Islet of Langerhans (tissue), 1 donor: ENCODE measurements at regions not wholly inside any gene's neighbourhood (a gene's known extent, or its start where the extent isn't known, plus 50 kb on each side); places are given as distances from the start of the nearest gene placed in this dataset.

Experiments used
- FAIRE-seq: peaks from one replicate; lab custom pipeline; 2011; peaks lifted over from hg19 to GRCh38; lab: Jason Lieb, UNC

DNA sequence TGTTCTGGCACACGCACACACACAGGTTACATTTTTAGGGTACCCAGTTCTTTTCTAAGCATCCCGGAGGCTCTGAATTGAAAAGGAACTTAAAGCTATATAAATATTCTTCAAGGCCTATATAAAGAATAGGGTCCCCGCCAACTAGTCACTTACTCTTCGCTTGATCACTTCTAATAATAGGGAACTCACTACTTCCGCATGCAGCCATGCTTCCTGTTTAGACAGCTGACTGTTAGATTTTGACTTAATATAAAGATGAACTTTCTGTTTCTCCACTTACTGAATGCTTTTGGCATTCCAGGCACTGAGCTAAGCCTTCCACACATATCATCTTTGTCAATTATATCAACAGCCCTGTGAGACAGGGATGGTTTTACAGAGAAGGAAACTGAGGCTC is 259.6 kb downstream of the TSHZ3 start:
- FAIRE-seq: no peak

DNA sequence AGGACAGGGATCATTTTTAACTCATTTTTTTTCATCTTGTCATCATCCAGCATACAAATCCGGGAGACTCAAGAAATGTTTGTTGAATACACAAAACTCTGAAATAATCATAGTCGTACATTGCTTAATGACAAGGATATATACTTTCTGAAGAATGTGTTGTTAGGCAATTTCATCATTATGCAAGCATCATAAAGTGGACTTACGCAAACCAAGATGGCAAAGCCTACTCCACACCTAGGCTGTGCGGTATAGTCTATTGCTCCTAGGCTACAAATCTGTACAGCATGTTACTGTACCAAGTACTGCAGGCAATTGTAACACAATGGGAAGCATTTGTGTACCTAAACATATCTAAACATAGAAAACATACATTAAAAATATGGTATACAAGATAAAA is 264.1 kb downstream of the TSHZ3 start:
- FAIRE-seq: no peak

DNA sequence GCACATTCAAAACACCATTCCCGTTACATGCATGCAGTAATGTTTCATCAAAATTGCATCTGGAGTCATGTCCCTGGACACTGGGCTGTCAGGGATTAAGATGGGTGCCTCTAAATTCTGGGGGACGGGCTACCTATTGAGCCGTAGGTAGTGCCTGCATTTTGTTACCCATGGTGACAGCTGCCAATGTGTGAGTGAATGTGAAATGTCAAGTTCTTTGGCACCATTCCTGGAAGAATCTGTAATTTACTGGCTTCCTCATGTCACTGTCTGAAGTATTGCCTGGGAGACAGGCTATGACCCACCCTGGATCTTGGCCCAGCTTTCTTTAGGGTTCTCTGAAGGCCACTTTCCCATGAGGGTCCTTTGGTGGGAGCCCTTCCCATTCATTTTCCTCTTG is 266.1 kb downstream of the TSHZ3 start:
- FAIRE-seq: no peak

DNA sequence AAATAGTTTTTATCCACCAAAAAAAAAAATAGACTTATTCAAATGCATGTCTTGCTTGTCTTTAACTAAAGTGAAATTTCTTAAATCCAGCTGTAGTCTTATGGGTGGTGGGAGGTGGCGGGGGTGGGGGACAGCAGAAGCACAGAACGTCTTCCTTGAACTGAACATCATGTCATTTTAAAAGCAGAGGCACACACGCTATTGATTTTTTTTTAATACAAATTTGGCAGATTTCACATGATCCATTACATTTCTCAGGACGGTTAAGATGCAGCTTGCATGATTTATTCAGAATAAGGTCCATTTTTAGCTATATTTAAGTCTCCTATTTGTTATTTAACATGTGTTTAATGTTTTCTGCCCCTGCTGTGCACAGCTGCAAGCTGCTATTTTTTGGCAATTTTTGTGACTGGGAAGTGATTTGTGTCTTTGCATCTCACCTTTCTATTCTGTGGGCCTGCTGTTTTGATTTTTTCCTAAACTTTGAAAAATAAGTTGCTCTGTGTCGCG is 274.0 kb downstream of the TSHZ3 start:
- no peak for FAIRE-seq

DNA sequence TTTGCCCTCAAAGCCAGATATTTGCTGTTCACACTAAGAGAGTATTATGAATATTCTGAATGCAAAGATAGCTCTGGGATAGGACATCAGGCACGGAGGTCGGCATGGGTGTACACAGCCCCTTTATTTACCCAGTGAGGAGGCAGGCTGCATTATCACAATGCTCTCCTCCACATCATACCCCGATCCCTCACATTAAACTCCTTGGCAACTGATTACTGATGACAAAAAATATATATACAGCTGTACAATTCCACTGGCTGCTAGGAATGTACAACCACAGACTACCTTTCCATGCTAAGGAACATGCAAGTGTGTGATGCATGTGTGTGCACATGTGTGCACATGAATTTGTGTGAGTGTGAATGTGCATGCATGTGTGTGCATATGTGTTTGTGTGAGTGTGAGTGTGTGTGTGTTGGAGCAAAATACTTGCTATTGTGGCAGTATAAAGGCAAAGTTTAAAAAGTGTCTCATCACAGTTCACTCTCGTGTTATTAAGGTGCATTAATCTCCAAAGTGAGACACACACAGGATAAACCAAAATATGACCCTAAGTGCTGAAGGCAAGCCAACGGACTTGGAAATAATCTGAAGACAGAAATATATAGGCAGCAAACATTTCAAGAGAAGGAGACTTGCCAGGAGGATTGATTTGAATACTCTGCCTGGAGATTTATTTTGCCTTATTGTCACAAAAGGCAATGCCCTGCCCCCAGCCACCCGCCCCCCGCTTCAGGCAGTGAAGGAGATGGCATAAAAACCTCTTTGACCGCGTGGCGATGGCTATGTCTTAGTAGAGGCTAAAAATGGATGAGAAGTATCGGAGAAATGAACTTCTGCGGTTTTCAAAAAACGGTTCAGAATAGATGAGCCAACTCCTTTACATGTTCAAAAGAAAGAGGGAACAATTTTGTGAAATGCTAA is 274.8 kb downstream of the TSHZ3 start:
- FAIRE-seq: no peak

DNA sequence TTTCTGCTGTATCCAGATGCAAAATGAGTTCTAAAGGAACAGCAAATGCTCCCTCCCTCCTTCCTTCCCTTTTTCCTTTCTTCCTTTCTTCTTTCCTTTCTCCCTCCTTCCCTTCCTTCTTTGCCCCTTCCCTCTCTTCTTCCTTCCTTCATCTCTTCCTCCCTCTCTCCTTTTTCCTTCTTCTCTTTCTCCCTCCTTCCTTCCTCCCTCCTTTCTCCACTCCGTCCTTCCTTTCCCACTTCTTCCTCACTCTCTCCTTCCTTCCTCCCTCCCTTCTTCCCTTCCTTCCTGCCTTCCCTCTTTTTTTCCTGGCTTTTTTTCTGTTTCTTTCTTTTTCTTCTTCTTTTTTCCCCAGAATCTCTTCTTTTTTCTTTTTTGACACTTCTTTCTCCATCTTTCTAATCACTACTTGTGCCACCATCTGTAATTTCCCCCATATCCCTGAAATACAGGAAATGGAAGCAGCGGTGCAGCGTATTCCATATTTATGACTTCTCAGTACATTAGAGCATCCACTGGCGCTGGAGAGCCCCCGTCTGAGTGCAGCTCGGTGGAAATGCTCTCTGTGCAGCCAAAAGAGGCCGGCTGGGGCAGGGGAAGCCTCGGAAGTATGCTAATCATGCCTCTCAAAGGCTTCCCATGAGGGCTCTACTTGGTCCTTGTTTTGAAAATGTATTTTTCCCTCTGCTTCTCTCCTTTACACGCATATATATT is 275.6 kb downstream of the TSHZ3 start:
- FAIRE-seq: no peak

DNA sequence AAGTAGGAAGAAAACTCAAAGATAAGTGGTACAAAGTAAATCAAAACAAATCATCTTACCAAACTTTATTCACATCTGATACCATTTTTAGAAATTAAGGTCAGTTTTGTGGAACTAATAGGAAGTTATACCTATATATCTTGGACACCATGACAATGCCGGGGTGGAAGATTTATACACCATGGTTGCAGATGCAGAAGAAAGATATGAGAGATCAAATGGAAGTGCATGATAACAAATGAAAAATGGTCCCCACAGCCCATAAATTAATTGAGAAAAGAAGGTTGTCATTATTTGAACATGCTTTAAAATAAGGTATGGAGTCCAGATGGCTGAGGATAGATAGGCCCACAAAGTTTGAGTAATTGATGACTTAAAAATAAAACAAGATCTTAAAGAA is 276.8 kb downstream of the TSHZ3 start:
- no peak for FAIRE-seq

DNA sequence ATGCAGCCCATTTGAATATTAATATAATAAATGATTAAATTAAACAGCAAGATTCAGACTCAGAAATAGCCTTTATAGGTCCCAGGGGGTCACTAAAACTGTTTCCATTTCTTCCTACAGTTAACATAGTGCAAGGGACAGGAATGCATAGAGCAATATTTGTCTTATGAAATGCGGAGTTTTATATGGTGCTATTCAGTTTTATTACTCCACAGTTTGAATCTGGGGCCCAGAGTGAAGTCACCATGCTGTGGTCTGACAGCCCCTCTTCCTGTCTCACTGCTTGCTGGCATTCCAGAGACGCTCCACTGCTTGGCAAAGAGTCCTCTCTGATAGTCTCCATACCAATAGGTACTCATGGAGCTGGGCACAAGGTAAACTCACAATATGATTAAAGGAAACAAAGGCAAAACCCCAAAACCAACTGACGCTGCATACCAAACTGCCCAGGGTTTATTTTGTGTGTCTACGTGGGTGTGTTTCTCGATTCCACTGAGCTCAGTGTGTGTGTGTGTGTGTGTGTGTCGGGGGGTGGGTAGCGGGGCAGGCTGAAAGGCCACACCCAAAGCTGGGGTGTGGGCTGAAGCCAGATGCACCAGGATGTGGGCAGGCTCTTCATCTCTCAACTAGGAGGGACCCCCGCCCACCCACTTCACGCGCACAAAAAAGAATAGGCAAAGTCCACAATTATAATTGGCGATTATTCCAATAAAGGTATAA is 277.9 kb downstream of the TSHZ3 start:
- FAIRE-seq: no peak

DNA sequence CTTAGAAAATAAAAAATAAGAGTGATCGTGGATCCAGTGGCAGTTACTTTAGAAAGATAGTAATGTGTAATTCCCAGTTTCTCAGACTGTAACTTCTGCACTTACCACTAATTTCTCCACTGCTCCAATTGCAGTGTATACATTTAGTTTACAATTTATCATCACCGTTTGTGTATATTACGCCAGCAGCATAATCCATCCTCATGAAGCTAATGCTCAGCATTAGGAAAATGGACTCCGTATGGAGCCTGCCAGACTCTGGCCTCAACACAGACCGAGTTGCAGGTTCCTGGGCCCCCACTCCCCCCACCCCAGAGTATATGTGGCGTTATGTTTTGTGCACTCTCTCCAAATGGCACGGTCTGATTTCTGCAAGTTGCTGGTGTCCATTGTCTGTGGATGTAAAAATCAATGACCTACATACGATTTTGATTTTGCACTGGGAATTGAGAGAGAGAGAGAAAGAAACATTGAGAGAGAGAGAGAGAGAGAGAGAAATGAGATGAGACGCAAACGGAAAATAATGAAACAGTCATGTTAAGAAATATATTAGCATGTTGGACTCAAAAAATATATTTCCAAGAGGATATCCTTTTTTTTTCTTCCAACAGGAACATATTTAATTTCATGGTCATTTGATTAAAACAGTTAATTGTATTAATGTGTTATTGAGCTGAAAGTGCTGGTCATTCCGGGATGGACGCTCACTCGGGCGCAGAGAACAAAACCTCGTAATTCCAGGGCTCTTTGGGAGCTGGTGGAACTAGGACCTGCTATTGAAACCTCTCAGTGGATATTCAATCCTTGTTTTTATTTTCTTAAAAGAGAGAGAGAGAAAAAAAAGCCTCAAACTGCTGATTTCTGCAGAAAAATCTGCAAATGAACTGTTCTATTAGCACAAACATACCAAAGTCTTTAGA is 278.8 kb downstream of the TSHZ3 start:
- FAIRE-seq: no peak

DNA sequence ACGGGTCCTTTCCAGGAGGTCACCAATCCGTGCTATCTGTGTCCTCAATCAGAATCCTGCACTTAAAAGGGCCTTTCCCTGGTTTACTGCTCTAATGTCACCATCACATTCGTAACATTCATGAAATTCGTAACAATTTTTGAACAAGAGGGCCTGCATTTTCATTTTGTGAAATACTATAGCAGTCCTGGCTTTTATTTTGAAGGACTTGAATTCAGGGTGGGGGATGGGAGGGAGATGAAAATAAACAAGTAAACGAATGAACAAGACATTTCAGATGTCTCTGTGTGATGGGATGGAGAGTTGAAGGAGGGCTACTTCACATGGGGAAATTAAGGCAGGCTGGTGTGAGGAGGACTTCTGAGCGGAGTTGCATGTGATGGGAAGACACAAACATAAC is 281.0 kb downstream of the TSHZ3 start:
- FAIRE-seq: no peak

DNA sequence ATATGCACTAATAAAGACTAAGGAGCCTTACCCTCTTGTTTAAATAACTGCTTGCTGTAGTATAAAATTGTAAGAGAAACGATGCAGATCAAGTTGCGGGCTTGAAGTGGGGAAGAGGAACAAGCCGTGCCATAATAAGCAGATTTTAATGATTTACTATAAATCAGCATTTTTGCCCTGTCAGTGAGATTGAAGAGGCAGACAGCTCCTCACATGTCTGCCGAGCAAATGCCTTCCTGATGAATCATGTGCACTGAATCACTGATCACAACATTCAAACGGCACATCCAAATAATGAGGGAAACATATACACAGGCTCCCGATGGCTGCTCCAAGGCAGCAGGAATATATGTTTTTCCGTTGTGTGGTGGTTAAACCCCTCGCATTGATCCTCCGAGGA is 282.9 kb downstream of the TSHZ3 start:
- FAIRE-seq: no peak

DNA sequence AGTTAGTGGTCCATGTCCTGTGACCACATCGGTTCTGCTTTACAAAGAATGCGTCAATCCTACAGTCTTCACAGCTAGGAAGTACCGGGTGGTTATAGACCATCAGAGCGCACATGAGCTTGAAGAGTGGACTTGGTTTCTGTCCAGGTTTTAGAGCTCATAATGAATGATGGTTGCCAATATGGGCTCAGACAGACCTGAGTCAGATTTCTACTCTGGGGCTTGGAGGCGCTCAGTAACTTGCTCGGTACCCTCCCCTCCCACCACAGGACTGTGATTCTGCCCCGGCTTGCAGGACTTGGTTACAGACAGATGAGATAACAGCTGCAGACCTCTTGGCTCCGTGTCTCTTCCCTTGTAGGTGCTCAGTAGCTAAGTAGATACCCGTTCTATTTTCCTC is 284.7 kb downstream of the TSHZ3 start:
- FAIRE-seq: no peak

DNA sequence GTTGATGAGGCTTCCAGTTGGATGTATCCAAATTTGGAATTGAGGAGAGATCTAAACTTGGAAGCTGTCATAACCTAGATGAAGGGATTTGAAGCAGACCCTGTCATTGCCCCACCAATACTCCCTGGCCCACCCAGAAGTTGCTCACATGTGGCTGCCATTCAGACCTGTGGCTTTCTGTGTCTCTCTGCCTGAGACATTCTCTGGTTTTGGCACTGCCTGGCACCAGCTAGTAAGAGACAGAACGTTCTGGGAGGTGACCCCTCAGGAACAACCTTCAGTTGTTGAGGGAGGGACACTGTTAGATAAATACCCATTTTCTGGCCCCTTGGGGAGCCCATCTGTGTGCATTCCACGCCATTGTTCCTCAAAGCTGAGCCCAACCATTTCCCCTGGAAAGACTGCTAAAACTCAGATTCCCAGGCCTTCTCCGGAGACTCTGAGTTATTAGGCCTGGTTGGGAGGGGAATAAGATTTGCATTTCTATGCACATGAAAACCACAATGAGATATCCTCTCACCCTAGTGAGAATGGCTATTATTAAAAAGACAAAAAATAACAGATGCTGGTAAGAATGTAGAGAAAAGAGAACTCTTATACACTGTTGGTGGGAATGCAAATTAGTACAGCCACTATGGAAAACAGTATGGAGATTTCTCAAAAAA is 290.4 kb downstream of the TSHZ3 start:
- FAIRE-seq: no peak

DNA sequence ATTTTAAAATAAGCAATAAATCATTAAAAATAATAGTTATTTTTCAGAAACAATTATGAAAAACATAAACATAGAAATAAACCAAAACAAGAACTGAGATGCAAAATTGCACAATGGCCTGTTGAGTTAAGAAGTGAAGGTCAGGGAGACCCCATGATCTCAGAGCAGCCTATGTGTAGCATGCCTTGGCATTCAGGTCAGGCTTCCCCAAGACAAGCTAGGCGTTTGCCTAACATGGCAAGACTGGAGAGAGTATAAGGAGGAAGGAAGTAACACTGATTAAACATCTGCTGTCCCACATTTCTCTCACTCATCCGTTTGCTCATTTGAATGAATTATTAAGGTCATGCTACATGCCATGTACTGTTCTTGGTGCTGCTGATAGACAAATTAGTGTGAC is 291.8 kb downstream of the TSHZ3 start:
- no peak for FAIRE-seq

DNA sequence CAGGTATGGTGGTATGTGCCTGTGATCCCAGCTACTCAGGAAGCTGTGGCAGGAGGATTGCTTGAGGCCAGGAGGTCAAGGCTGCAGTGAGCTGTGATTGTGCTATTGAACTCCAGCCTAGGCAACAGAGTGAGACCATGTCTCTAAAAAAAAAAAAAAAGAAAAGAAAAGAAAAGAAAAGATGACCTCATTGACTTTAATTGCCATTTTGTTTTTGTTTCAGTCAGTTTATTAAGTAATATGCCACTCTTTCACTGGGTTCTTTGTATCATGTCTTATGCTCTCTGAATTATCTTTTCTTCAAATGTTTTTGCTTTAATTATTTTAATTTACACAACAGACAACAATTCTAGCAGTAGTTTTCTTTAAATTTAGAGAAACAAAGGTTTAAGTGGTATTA is 293.8 kb downstream of the TSHZ3 start:
- FAIRE-seq: no peak

DNA sequence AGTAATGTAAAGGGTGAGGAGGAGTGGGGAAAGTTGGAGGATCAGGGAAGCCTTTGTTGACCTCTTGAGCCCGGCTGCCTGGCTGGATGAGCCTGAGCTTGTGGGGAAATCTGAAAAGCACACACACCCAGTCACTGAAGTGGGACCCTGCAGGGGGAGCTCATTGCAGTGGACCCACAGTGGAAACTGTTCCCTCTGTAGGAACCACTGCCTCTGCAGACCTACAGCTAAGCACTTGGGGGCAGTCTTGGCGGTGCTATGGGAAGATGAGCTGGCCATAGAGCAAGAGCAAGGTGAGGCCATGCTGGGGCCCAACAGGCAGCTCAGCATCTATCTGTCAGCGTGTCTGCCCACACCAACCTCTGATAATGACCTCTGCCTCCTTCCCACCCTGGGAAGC is 294.8 kb downstream of the TSHZ3 start:
- FAIRE-seq: no peak

DNA sequence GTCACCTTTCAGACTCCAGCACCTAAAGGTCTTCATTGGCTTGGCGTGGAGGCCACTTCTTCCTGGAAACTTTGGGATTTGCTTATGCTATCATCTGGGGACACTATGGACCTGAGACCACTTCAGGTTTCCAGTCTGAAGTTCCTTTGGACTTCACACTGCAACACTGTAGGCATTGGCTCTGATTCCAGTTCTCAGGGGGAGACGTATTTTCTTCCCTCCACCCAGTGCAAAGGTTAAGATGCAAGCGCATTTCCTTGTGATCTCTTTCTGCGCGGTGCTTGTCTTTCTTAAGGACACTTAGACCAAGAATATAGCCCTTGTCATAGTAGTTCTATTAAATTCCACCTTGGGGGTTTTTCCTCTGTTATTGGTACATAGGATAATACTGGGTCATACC is 299.8 kb downstream of the TSHZ3 start:
- no peak for FAIRE-seq

DNA sequence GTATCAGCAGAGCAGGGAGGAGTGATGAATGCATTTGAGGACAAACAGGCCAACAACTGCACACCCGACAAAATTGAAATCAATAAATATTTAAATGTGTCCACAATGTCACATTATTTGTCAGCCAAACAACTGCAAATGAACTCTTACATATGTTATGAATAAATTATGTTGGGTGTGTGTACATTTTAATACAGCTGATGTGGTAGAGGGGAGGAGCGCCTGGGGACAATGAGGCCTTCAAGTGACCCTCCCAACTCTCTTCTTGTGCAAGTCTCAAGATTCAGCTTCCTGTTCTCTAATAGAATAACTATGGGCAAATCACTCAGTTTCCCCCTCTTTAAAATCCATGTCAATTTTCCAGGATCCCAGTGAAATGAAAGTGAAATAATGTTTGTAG is 303.2 kb downstream of the TSHZ3 start:
- FAIRE-seq: no peak

DNA sequence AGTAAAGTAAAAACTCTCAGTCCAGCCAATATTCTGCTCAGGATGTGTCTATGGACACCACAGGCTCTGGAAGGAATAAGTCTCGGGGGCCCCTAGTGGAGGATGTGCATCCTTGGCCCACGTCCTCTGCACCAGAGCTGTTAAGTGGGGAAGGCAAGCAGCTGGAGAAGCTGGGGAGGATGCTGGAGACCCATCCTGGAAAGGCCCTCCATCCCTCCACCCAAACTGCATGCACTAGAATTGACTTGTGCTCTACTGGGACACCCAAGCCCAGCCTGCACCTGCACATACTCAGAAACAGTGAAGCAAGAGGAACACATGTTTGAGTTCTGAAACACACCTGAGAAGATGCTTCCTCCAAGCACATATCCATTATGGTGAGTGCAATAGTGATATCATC is 307.8 kb downstream of the TSHZ3 start:
- FAIRE-seq: no peak

DNA sequence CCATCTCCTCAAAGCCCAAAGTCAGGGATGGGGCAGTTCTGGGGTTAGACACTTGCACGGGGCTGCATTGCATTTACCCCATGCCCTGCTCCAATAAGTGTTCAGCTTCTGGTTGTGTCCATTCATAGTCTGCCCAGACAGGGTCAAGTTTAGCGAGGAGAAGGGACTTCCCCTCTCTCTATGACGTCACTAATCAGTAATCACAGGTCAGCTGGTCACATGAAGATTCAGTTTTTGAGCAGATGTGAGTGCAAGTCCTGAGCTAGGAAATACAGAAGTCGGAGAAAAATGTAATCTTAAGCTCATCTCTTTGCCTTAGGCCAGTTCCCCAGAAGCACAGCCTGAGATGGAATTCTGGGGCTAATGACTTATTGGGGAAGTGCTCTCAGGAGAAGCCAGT is 310.1 kb downstream of the TSHZ3 start:
- no peak for FAIRE-seq

DNA sequence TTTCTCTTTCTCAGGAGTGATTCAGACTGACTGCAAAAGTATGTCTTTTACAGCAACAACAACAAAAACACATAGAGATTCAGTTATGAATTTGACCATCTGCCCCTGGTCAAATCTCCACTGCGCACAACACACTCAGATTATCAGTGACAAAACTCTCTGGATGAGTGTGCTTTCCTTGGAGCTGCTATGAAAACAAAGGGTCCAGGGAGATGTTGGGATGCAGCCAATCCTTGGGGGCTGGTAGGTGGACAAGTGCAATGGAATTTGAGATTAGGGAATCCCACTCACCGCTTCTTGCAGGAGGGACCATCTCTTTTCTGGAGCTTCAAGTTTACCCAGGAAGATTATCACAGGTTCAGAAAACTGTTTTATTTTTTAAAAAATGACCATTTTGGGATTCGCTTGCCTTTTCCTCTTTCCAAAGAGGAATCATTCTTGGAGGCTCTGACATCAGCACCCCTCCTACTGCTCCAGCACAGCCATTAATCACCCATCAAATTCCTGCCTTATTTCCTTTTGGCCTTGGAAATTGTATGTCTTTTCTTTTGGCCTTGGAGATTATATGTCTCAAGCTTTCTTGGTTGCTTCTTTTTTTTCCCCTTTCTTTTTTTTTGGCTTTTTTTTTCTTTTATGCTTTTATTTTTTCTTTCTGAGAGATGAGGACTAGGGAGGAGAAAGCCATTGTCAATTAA is 311.8 kb downstream of the TSHZ3 start:
- no peak for FAIRE-seq
